ENCODE measurements at regions not wholly inside any gene's neighbourhood (a gene's known extent, or its start where the extent isn't known, plus 50 kb on each side); places are given as distances from the start of the nearest gene placed in this dataset.

- Histone ChIP-seq H3K27ac (ENCODE audit: insufficient read depth, low read depth, low read length) (no peak overlapping the region), H3K4me1 (ENCODE audit: control insufficient read depth, extremely low read depth, insufficient read depth, low read length) (no peaks in the 10 kb centered on the region), H3K9ac (replicated peaks; ENCODE audit: extremely low read depth, insufficient read depth, low read length) (no peak overlapping the region), H4K20me1 (replicated peaks; ENCODE audit: control insufficient read depth, extremely low read depth, insufficient read depth, low read length) (no peaks in the 10 kb centered on the region), H3K9me1 (replicated peaks; ENCODE audit: control insufficient read depth, extremely low read depth, insufficient read depth, low read length) (no peaks in the 10 kb centered on the region), H3K36me3 (ENCODE audit: control insufficient read depth in 2 of 2, extremely low read depth in 1 of 2, insufficient read depth in 2 of 2, low read length in 2 of 2) (no peaks in the 10 kb centered on the region), H3K79me2 (ENCODE audit: control insufficient read depth, insufficient read depth, low read length) (no peaks in the 10 kb centered on the region), H3K4me3 (replicated peaks in 1 of 3; ENCODE audit: insufficient read depth in 1 of 3, low read depth in 1 of 3, low read length in 3 of 3) (no peak overlapping the region), H2AFZ (ENCODE audit: low read depth, low read length) (no peak overlapping the region), H3K4me2 (ENCODE audit: insufficient read depth, low read length) (no peak overlapping the region), H3K27me3 (ENCODE audit: control insufficient read depth in 2 of 2, insufficient read depth in 2 of 2, low read length in 2 of 2) (no peaks in the 10 kb centered on the region), H3K9me3 (replicated peaks; ENCODE audit: control insufficient read depth, insufficient read depth, low read length) (peaks cover 2% of the 10 kb centered on the region)
- FAIRE-seq = no peak
- ChIA-PET POLR2A (no interaction called here), CTCF (no interaction called here)
- TF ChIP-seq MYC (IDR thresholded peaks at IDR 0.05; ENCODE audit: low read depth, low read length) (no peak), FOS (IDR thresholded peaks at IDR 0.05; ENCODE audit: borderline replicate concordance, insufficient read depth, low read length) (no peak), MAX (IDR thresholded peaks at IDR 0.05; ENCODE audit: insufficient read depth, insufficient read length) (no peak), EZH2 (IDR thresholded peaks at IDR 0.05; ENCODE audit: borderline replicate concordance, low read depth, low read length, severe bottlenecking) (no peak), GATA2 (IDR thresholded peaks at IDR 0.05; ENCODE audit: insufficient read depth, insufficient read length, low read depth, low read length) (no peak), POLR2AphosphoS5 (IDR thresholded peaks at IDR 0.05; ENCODE audit: insufficient read depth, low read depth, low read length) (no peak), JUN (IDR thresholded peaks at IDR 0.05; ENCODE audit: borderline replicate concordance, insufficient read depth, insufficient read length, low read depth) (no peak), CTCF (IDR thresholded peaks at IDR 0.05; ENCODE audit: extremely low read depth in 1 of 2, insufficient read depth in 1 of 2, low read depth in 1 of 2, low read length in 2 of 2) (no peak), POLR2A (IDR thresholded peaks at IDR 0.05; ENCODE audit: low read depth, low read length) (no peak)
- no peak for DNase-seq (ENCODE audit: low read depth, low spot score)
- BruUV-seq (replicated peaks) = no TSS peak
- intact Hi-C loops (cut with micrococcal nuclease) (no loop called here), dilution Hi-C loops (cut with MboI; ENCODE audit: extremely low pct_ligation_motif_present, low sequenced_read_pairs) (no loop called here)
Observed at GRCh38 chr16:6309271-6309670, 1023.4 kb upstream of the RBFOX1 start.
